Subcutaneous abdominal adipose tissue (tissue), 5 donors: ENCODE measurements at regions not wholly inside any gene's neighbourhood (a gene's known extent, or its start where the extent isn't known, plus 50 kb on each side); places are given as distances from the start of the nearest gene placed in this dataset.
"Not testable (repeated sequence)": the region's sequence is repeated elsewhere in the genome, so short reads cannot be mapped to it uniquely, and the experiment has no call there.

ENCODE experiments used
- H3K27ac ChIP-seq: one replicate; pipeline ENCODE4 v1.7.0; 2013; ENCODE audit warnings: low read depth, mild to moderate bottlenecking, inconsistent platforms, low read length, moderate library complexity
- H3K27me3 ChIP-seq, 5 donors: one replicate each; pipeline ENCODE4 v1.7.0; 2013; ENCODE audit warnings: low read length in 5 of 5, inconsistent platforms in 1 of 5; ENCODE audit not compliant: control insufficient read depth in 5 of 5, insufficient read depth in 4 of 5
- H3K36me3 ChIP-seq, 5 donors: one replicate each; pipeline ENCODE4 v1.7.0; 2013; ENCODE audit warnings: low read length in 5 of 5; ENCODE audit not compliant: control insufficient read depth in 5 of 5, insufficient read depth in 5 of 5
- H3K4me1 ChIP-seq, 5 donors: one replicate each; pipeline ENCODE4 v1.7.0; 2013; ENCODE audit warnings: low read length in 5 of 5, mild to moderate bottlenecking in 3 of 5, moderate library complexity in 1 of 5; ENCODE audit not compliant: control insufficient read depth in 5 of 5, insufficient read depth in 5 of 5
- H3K4me3 ChIP-seq, 5 donors: one replicate each; pipeline ENCODE4 v1.7.0; 2013; ENCODE audit warnings: low read length in 5 of 5, low read depth in 1 of 5
- H3K9ac ChIP-seq, 5 donors: one replicate each; pipeline ENCODE4 v1.7.0; 2013; ENCODE audit warnings: low read length in 5 of 5, mild to moderate bottlenecking in 4 of 5, moderate library complexity in 3 of 5
- H3K9me3 ChIP-seq, 5 donors: one replicate each; pipeline ENCODE4 v1.7.0; 2013; ENCODE audit warnings: low read length in 5 of 5; ENCODE audit not compliant: control insufficient read depth in 5 of 5
- donor health status: healthy.
- donor health status: healthy.
- donor health status: healthy.
- donor health status: healthy.
- donor health status: healthy.

DNA sequence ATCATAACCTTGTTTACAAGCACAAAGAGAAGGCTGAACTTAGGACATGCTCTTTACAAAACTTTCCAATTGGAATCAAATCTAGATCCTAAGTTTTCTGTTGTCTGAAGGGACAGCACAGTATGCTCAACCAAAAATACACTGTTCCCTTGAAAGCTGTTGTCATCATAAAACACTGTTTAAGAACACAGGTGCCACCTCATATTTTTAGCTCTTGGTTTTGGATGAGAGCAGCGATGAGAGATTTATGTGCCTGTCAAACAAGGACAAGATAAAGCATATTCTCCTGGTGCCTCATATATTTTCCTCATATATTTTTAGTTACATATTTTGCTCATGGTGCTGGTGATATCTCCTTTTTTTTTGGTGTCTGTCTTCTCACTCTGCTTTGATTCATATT, 788.4 kb downstream of the AACS start:
- H3K36me3 ChIP-seq = no peaks in the 10 kb centered on the region
- H3K9ac ChIP-seq = no peak overlapping the region
- no peak overlapping the region for H3K4me3 ChIP-seq
- no peaks in the 10 kb centered on the region for H3K27me3 ChIP-seq
- no peaks in the 10 kb centered on the region for H3K9me3 ChIP-seq
- H3K4me1 ChIP-seq = no peaks in the 10 kb centered on the region
- H3K27ac ChIP-seq = no peak overlapping the region

DNA sequence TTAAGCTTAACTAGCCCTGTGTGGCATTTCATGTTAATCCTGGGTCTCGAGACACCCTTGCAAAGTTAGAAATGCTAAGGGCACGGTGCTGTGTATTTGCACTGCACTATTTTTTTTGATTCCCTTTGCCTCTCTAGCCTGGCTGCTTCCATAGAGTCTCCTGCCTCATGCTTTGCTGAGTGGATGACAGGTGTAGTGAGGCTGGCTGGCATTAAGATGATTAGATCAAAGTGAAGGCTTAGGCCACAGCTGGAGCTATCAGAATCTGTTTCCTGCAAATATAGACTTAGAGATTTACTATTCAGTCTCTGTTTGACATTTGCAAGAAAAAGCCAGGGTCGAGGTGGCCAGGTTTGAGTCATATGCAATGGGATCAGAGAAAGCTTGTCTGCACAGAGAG, 791.1 kb downstream of the AACS start:
- peaks cover 0 to 2% (median 0%) of the 10 kb centered on the region in 5 donors for H3K27me3 ChIP-seq
- H3K9ac ChIP-seq = no peak overlapping the region
- H3K9me3 ChIP-seq = peaks cover 0 to 5% (median 0%) of the 10 kb centered on the region in 5 donors
- H3K4me3 ChIP-seq = no peak overlapping the region
- peaks cover 0 to 5% (median 3%) of the 10 kb centered on the region in 5 donors for H3K4me1 ChIP-seq
- H3K36me3 ChIP-seq = no peaks in the 10 kb centered on the region
- no peak overlapping the region for H3K27ac ChIP-seq

DNA sequence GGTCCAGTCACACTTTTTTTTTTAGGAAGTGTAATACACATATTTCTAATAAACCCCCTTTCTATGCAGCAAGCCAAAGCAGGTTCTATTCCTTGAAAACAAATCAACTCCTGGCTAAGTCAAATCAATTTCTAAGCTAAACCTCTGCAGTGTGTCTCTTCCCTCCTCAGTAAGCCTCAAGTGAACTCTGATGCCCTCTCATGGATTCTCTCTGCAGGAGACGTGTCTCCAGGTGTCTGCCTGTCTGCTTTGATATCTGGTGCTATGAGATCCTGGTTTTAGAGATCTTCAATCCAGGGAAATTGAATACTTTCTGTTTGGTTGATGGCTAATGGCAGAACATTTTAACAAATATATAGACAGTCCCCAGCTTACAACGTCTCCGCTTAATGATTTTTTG, 791.7 kb downstream of the AACS start:
- peaks cover 0 to 2% (median 0%) of the 10 kb centered on the region in 5 donors for H3K27me3 ChIP-seq
- peaks cover 0 to 9% (median 3%) of the 10 kb centered on the region in 5 donors for H3K4me1 ChIP-seq
- H3K9me3 ChIP-seq = peaks cover 0 to 8% (median 0%) of the 10 kb centered on the region in 5 donors
- no peak overlapping the region for H3K27ac ChIP-seq
- no peak overlapping the region for H3K9ac ChIP-seq
- H3K36me3 ChIP-seq = no peaks in the 10 kb centered on the region
- no peak overlapping the region for H3K4me3 ChIP-seq

DNA sequence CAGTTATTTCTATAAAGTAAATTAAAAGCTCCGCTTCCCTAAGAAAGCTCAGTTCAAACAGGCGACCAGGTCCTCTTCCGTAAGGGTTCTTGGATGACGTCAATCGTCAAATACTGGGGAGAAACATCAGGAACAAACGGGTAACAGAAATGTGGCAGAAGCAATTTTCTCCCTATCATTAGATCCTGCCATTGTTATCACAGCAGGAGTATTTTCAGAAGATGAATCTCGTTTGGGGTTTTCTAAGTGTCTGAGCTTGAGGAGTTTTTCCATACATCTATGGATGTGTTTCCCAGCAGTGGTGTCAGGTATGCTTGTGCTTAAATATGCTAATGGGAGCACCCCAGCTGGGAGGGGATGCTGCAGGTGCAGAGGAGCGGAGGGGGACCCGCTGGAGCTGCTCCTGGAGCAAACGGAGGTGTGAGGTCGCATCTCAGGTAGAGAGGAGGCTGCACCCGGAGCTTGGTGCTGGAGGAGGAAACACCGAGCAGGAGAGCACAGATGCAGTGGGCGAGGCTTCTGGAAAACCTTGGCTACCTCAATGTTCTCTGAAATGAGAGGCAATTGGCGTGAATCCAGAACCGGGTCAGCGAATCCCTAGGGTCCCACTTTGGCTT, 795.5 kb downstream of the AACS start:
- Histone ChIP-seq H3K9me3 (peaks cover 0 to 16% (median 4%) of the 10 kb centered on the region in 5 donors), H3K27me3 (peaks cover 0 to 2% (median 0%) of the 10 kb centered on the region in 5 donors), H3K36me3 (no peaks in the 10 kb centered on the region), H3K4me3 (peak overlapping the region in 4 of 5 donors; percentile 44 to 57 (median 46)), H3K9ac (no peak overlapping the region), H3K27ac (no peak overlapping the region), H3K4me1 (peaks cover 0 to 11% (median 4%) of the 10 kb centered on the region in 5 donors)

DNA sequence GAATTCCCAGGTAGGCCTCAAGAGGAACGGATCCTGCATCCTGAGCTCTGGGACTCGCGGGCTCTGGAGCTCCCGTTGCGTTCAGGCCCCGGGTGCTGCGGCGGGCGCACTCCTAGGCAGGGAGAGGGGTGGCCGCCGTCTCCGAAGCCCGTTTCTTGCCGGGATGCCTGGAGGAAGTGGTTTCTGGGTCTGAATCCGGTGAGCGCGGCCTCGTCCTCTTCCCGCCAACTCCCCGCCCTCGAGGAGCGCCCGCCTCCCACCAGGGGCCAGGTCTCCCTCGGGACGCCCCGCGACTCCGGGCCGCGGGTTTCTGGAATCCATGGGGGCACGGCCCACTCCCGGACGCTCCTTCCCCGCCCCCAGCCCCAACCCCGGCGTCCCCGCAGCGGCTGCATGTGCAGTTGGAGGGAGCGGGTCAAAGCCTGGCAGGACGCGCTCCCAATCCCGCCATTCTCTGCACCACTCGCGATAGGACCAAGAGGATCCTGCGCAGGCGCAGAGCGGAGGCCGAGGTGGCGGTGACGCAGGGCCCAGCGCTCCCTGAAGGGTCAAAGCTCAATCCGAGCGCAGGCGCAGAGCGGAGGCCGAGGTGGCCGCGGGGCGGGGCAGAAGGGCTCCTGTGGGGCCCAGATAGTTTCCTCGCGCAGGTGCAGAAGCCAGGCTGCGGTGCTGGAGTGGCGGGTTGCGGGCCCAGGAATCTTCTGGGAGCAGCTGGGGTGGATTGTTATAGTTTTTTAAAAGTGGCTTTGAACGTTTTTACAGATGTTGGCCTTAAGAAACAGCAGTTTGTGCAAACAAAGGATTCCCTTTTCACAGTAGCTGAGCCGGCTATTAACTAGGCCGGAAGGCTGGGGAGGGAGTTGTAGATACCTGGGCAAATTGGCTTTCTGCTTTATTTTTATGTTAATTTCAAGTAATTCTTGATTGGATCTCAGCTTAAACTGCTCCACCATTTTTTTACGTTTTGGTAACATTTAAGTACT, 796.4 kb downstream of the AACS start:
- H3K27ac ChIP-seq = no peak overlapping the region
- H3K27me3 ChIP-seq = peaks cover 0 to 2% (median 0%) of the 10 kb centered on the region in 5 donors
- peaks cover 0 to 16% (median 4%) of the 10 kb centered on the region in 5 donors for H3K9me3 ChIP-seq
- peak overlapping the region in 1 of 5 donors; percentile 37 for H3K9ac ChIP-seq
- peak overlapping the region; percentile 39 to 57 (median 46) for H3K4me3 ChIP-seq
- peaks cover 0 to 11% (median 4%) of the 10 kb centered on the region in 5 donors for H3K4me1 ChIP-seq
- H3K36me3 ChIP-seq = no peaks in the 10 kb centered on the region

DNA sequence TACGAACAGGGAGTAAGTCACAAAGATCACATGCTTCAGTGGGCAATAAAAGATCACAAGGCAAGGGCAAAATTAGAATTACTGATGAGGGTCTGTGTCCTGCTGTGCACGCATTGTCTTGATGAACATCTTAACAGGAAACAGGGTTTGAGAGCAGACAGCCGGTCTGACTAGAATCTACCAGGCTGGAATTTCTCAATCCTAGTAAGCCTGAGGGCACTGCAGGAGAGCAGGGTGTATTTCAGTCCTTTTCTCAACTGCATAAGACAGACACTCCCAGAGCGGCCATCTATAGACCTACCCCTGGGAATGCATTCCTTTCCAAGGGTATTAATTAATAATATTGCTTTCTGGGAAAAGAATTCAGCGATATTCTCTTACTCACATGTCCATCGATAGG, 800.0 kb downstream of the AACS start:
- H3K4me1 ChIP-seq = peaks cover 0 to 11% (median 4%) of the 10 kb centered on the region in 5 donors
- H3K27ac ChIP-seq, H3K36me3 ChIP-seq, H3K9ac ChIP-seq, H3K27me3 ChIP-seq, H3K4me3 ChIP-seq: not testable (repeated sequence)
- peaks cover 0 to 16% (median 7%) of the 10 kb centered on the region in 5 donors for H3K9me3 ChIP-seq

DNA sequence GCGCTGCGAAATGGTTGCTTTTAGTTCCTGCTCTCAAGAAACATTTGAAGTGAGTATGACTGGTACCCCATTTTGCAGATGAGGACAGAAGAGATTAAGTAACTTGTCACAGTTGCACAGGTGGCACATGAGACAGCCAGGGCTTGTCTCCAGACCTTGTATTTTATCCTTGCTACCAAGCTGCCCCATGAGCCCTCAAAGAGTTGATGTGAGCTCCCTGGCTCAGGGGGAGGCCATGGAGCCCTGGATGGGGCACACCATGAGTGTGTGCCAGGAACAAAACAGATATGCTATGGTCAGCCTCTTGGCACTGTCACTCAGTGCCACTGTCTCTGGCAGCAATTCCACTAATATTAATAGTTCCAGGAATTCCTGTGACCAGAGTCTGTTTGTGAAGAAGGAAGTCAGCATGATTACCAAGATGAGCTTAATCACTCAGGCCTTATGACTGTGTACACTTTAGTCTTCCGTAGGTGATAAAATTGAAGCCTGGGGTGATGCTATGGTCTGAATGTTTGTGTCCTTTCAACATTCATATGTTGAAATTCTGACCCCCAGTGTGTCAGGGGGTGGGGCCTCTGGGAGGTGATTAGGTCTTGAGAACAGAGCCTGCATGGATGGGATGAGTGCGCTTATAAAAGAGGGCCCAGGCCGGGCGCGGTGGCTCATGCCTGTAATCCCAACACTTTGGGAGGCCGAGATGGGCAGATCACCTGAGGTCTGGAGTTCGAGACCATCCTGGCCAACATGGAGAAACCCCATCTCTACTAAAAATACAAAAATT, 806.8 kb downstream of the AACS start:
- Histone ChIP-seq H3K27me3 (no peaks in the 10 kb centered on the region), H3K27ac (no peak overlapping the region), H3K9ac (no peak overlapping the region), H3K4me3 (no peak overlapping the region), H3K9me3 (peaks cover 0 to 9% (median 8%) of the 10 kb centered on the region in 5 donors), H3K36me3 (no peaks in the 10 kb centered on the region), H3K4me1 (no peaks in the 10 kb centered on the region)

DNA sequence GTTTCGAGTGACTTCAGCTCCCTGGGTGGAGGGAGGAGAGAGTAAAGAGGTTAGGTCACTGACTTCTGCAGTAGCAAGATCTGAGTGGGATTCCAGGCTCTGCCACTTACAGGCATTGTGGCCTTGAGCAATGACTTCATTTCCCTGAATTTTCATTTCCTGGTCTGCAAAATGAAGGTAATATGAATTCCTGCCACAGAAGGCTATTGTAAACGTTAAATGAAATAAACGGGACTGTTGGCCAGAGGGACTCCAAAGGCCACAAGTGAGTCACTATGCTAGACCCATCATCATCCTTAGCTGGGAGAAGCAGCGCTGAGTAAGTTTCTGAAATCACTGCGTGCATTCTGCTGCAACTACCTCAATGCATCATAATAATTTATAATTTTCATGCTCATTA, 807.8 kb downstream of the AACS start:
- H3K9ac ChIP-seq = no peak overlapping the region

DNA sequence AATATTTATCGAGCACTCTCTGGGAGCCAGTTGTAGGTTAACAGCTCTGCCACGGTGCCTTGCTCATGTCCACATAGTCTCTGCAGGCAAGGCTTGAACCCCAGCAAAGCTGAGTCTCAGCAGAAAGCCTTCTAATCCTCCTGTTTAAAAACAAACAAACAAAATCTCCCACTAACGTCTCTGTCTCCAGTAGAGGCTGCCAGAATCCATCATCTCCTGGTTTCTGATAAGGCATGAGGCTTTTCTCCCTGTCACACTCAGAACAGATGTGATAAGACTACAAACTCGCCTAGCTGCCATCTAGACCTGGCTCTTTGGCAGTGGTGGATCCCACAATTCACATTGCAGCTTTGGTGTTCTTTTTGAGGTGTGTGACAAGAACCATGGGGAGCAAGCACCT, 813.2 kb downstream of the AACS start:
- Histone ChIP-seq H3K27me3 (peaks cover 0 to 4% (median 0%) of the 10 kb centered on the region in 5 donors), H3K4me1 (no peaks in the 10 kb centered on the region), H3K9ac (no peak overlapping the region), H3K4me3 (no peak overlapping the region), H3K36me3 (no peaks in the 10 kb centered on the region), H3K27ac (no peak overlapping the region), H3K9me3 (peaks cover 0 to 9% (median 4%) of the 10 kb centered on the region in 5 donors)

More for the DNA sequence above, 807.8 kb downstream of the AACS start:
- Histone ChIP-seq H3K36me3 (no peaks in the 10 kb centered on the region), H3K27me3 (no peaks in the 10 kb centered on the region), H3K27ac (no peak overlapping the region), H3K4me3 (no peak overlapping the region), H3K4me1 (no peaks in the 10 kb centered on the region), H3K9me3 (peaks cover 0 to 9% (median 8%) of the 10 kb centered on the region in 5 donors)
